ENCODE measurements at regions not wholly inside any gene's neighbourhood (a gene's known extent, or its start where the extent isn't known, plus 50 kb on each side); places are given as distances from the start of the nearest gene placed in this dataset.

DNA sequence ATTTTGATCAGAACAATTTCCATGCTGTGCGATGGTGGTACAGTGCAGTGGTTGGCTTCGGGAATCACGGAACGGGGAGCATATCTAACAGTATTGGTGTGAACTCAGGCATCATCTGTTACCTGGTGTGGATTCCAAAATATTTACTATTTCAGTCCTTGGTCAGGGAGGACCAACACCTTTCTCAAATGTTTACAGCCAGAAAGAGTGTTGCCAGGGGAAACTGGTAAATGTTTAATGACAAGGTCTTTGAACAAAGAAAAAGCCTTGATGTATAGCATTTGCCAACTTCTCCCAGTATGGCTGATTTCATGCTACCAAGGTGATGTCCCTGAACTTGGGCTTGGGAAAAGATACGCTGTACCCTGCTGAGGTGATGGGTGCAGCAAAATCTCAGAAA lies 145.6 kb upstream of the POC5 start:
- TF ChIP-seq, protein P1, sequence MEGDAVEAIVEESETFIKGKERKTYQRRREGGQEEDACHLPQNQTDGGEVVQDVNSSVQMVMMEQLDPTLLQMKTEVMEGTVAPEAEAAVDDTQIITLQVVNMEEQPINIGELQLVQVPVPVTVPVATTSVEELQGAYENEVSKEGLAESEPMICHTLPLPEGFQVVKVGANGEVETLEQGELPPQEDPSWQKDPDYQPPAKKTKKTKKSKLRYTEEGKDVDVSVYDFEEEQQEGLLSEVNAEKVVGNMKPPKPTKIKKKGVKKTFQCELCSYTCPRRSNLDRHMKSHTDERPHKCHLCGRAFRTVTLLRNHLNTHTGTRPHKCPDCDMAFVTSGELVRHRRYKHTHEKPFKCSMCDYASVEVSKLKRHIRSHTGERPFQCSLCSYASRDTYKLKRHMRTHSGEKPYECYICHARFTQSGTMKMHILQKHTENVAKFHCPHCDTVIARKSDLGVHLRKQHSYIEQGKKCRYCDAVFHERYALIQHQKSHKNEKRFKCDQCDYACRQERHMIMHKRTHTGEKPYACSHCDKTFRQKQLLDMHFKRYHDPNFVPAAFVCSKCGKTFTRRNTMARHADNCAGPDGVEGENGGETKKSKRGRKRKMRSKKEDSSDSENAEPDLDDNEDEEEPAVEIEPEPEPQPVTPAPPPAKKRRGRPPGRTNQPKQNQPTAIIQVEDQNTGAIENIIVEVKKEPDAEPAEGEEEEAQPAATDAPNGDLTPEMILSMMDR (IDR thresholded peaks at IDR 0.05), result no peak
- TF ChIP-seq POLR2A (IDR thresholded peaks at IDR 0.05), result no peak

Data from lower leg skin (tissue), 3 donors.